ENCODE measurements at regions not wholly inside any gene's neighbourhood (a gene's known extent, or its start where the extent isn't known, plus 50 kb on each side); places are given as distances from the start of the nearest gene placed in this dataset.

- Histone ChIP-seq H3K27me3 (ENCODE audit: control insufficient read depth in 3 of 3, insufficient read depth in 3 of 3, low read length in 3 of 3) (no peaks in the 10 kb centered on the region), H3K9me3 (ENCODE audit: control insufficient read depth in 2 of 2, insufficient read depth in 1 of 2, low read depth in 1 of 2, low read length in 1 of 2) (no peaks in the 10 kb centered on the region), H3K27ac (ENCODE audit: low read depth in 1 of 3, low read length in 2 of 3) (no peak overlapping the region), H3K36me3 (ENCODE audit: control insufficient read depth in 3 of 3, insufficient read depth in 2 of 3, low read depth in 1 of 3, low read length in 3 of 3) (no peaks in the 10 kb centered on the region), H3K4me1 (ENCODE audit: control insufficient read depth in 3 of 3, insufficient read depth in 2 of 3, low read depth in 1 of 3, low read length in 2 of 3) (no peaks in the 10 kb centered on the region), H3K4me3 (ENCODE audit: low read depth in 1 of 3, low read length in 3 of 3) (no peak overlapping the region)
- no peak for DNase-seq
- no peak for FAIRE-seq
- 56 to 65% (median 61%) methylated on average over 4 of the region's 4 CpGs for WGBS, 3 donors
These were observed 1082.8 kb upstream of the RBFOX1 start for GRCh38 chr16:6249863-6250262.

DNA sequence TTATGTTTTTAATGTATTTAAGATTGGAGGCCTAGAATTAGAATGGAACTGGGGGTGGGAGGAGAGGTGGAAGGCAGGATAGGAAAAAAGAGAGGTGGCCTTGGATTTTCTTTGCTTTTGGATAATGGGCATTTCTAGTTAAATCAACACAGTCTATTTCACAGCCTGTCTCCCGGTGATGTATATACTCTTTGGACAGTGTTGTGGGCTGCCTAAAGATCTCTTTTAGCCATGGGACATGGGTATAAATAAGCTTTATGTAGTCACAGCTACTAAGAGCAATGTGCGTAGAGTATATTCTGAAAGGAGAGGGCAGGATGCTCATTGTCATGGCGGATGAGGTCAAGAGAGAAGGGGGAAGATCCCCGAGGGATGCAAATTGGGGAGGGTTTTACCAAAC is 1084.4 kb upstream of the RBFOX1 start:
- FAIRE-seq (no peak), DNase-seq (no peak)
- Histone ChIP-seq H3K9me3 (ENCODE audit: control insufficient read depth in 2 of 2, insufficient read depth in 1 of 2, low read depth in 1 of 2, low read length in 1 of 2) (no peaks in the 10 kb centered on the region), H3K4me3 (ENCODE audit: low read depth in 1 of 3, low read length in 3 of 3) (no peak overlapping the region), H3K4me1 (ENCODE audit: control insufficient read depth in 3 of 3, insufficient read depth in 2 of 3, low read depth in 1 of 3, low read length in 2 of 3) (no peaks in the 10 kb centered on the region), H3K27ac (ENCODE audit: low read depth in 1 of 3, low read length in 2 of 3) (no peak overlapping the region), H3K27me3 (ENCODE audit: control insufficient read depth in 3 of 3, insufficient read depth in 3 of 3, low read length in 3 of 3) (no peaks in the 10 kb centered on the region), H3K36me3 (ENCODE audit: control insufficient read depth in 3 of 3, insufficient read depth in 2 of 3, low read depth in 1 of 3, low read length in 3 of 3) (no peaks in the 10 kb centered on the region)
- 74 to 86% (median 79%) methylated on average over 4 of the region's 4 CpGs for WGBS, 3 donors

GRCh38 chr16:6247775-6248174 is 1084.9 kb upstream of the RBFOX1 start:
- Histone ChIP-seq H3K4me1 (ENCODE audit: control insufficient read depth in 3 of 3, insufficient read depth in 2 of 3, low read depth in 1 of 3, low read length in 2 of 3) (no peaks in the 10 kb centered on the region), H3K27me3 (ENCODE audit: control insufficient read depth in 3 of 3, insufficient read depth in 3 of 3, low read length in 3 of 3) (no peaks in the 10 kb centered on the region), H3K27ac (ENCODE audit: low read depth in 1 of 3, low read length in 2 of 3) (no peak overlapping the region), H3K9me3 (ENCODE audit: control insufficient read depth in 2 of 2, insufficient read depth in 1 of 2, low read depth in 1 of 2, low read length in 1 of 2) (no peaks in the 10 kb centered on the region), H3K36me3 (ENCODE audit: control insufficient read depth in 3 of 3, insufficient read depth in 2 of 3, low read depth in 1 of 3, low read length in 3 of 3) (no peaks in the 10 kb centered on the region), H3K4me3 (ENCODE audit: low read depth in 1 of 3, low read length in 3 of 3) (no peak overlapping the region)
- FAIRE-seq (no peak), DNase-seq (no peak)
- 89 to 95% (median 94%) methylated on average over 4 of the region's 4 CpGs for WGBS, 3 donors

GRCh38 chr16:6247150-6247549 is 1085.5 kb upstream of the RBFOX1 start:
- DNase-seq (no peak), FAIRE-seq (no peak)
- Histone ChIP-seq H3K36me3 (ENCODE audit: control insufficient read depth in 3 of 3, insufficient read depth in 2 of 3, low read depth in 1 of 3, low read length in 3 of 3) (no peaks in the 10 kb centered on the region), H3K4me3 (ENCODE audit: low read depth in 1 of 3, low read length in 3 of 3) (no peak overlapping the region), H3K27me3 (ENCODE audit: control insufficient read depth in 3 of 3, insufficient read depth in 3 of 3, low read length in 3 of 3) (no peaks in the 10 kb centered on the region), H3K4me1 (ENCODE audit: control insufficient read depth in 3 of 3, insufficient read depth in 2 of 3, low read depth in 1 of 3, low read length in 2 of 3) (no peaks in the 10 kb centered on the region), H3K27ac (ENCODE audit: low read depth in 1 of 3, low read length in 2 of 3) (no peak overlapping the region), H3K9me3 (ENCODE audit: control insufficient read depth in 2 of 2, insufficient read depth in 1 of 2, low read depth in 1 of 2, low read length in 1 of 2) (no peaks in the 10 kb centered on the region)
- WGBS, 3 donors, result 51 to 71% (median 53%) methylated on average over 3 of the region's 3 CpGs

GRCh38 chr16:6246266-6246665 is 1086.4 kb upstream of the RBFOX1 start:
- FAIRE-seq (no peak), DNase-seq (no peak)
- Histone ChIP-seq H3K27ac (ENCODE audit: low read depth in 1 of 3, low read length in 2 of 3) (no peak overlapping the region), H3K4me3 (ENCODE audit: low read depth in 1 of 3, low read length in 3 of 3) (no peak overlapping the region), H3K36me3 (ENCODE audit: control insufficient read depth in 3 of 3, insufficient read depth in 2 of 3, low read depth in 1 of 3, low read length in 3 of 3) (no peaks in the 10 kb centered on the region), H3K9me3 (ENCODE audit: control insufficient read depth in 2 of 2, insufficient read depth in 1 of 2, low read depth in 1 of 2, low read length in 1 of 2) (no peaks in the 10 kb centered on the region), H3K27me3 (ENCODE audit: control insufficient read depth in 3 of 3, insufficient read depth in 3 of 3, low read length in 3 of 3) (no peaks in the 10 kb centered on the region), H3K4me1 (ENCODE audit: control insufficient read depth in 3 of 3, insufficient read depth in 2 of 3, low read depth in 1 of 3, low read length in 2 of 3) (no peaks in the 10 kb centered on the region)

GRCh38 chr16:6232056-6232455 is 1100.6 kb upstream of the RBFOX1 start:
- FAIRE-seq (no peak), DNase-seq (no peak)
- Histone ChIP-seq H3K4me1 (ENCODE audit: control insufficient read depth in 3 of 3, insufficient read depth in 2 of 3, low read depth in 1 of 3, low read length in 2 of 3) (no peaks in the 10 kb centered on the region), H3K27me3 (ENCODE audit: control insufficient read depth in 3 of 3, insufficient read depth in 3 of 3, low read length in 3 of 3) (no peaks in the 10 kb centered on the region), H3K4me3 (ENCODE audit: low read depth in 1 of 3, low read length in 3 of 3) (no peak overlapping the region), H3K27ac (ENCODE audit: low read depth in 1 of 3, low read length in 2 of 3) (no peak overlapping the region), H3K36me3 (ENCODE audit: control insufficient read depth in 3 of 3, insufficient read depth in 2 of 3, low read depth in 1 of 3, low read length in 3 of 3) (no peaks in the 10 kb centered on the region), H3K9me3 (ENCODE audit: control insufficient read depth in 2 of 2, insufficient read depth in 1 of 2, low read depth in 1 of 2, low read length in 1 of 2) (no peaks in the 10 kb centered on the region)
- WGBS, 3 donors, result 67 to 83% (median 69%) methylated on average over 4 of the region's 4 CpGs

GRCh38 chr16:6231398-6231797 is 1101.2 kb upstream of the RBFOX1 start:
- no peaks in the 10 kb centered on the region for H3K4me1 ChIP-seq (ENCODE audit: control insufficient read depth in 3 of 3, insufficient read depth in 2 of 3, low read depth in 1 of 3, low read length in 2 of 3)
- H3K4me3 ChIP-seq (ENCODE audit: low read depth in 1 of 3, low read length in 3 of 3), result no peak overlapping the region
- FAIRE-seq (no peak), DNase-seq (no peak)
- WGBS, 3 donors, result 84 to 95% (median 91%) methylated on average over 1 of the region's 1 CpG
- H3K9me3 ChIP-seq (ENCODE audit: control insufficient read depth in 2 of 2, insufficient read depth in 1 of 2, low read depth in 1 of 2, low read length in 1 of 2), result no peaks in the 10 kb centered on the region
- no peaks in the 10 kb centered on the region for H3K36me3 ChIP-seq (ENCODE audit: control insufficient read depth in 3 of 3, insufficient read depth in 2 of 3, low read depth in 1 of 3, low read length in 3 of 3)
- no peaks in the 10 kb centered on the region for H3K27me3 ChIP-seq (ENCODE audit: control insufficient read depth in 3 of 3, insufficient read depth in 3 of 3, low read length in 3 of 3)
- H3K27ac ChIP-seq (ENCODE audit: low read depth in 1 of 3, low read length in 2 of 3), result no peak overlapping the region

DNA sequence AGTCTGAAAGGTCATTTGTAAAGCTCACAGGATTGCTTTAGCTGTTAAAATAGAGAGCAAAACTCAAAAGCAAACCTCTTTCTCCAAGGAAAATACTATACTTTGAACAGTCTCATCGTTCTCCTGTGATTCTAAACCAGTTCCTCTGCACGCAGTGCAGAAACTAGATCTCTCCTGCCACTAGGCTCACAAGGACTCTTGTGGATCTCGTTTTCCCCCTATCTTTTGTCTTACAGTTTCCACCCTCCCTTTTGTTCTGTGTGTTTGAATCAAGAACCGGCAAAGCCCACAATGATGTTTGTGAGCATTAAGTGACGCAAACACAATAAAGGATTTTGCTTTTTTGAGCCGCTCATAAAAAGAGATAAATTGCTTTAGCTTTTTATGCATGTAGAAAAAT is 1103.5 kb upstream of the RBFOX1 start:
- FAIRE-seq, result no peak
- H3K4me3 ChIP-seq (ENCODE audit: low read depth in 1 of 3, low read length in 3 of 3), result no peak overlapping the region
- no peaks in the 10 kb centered on the region for H3K36me3 ChIP-seq (ENCODE audit: control insufficient read depth in 3 of 3, insufficient read depth in 2 of 3, low read depth in 1 of 3, low read length in 3 of 3)
- H3K27ac ChIP-seq (ENCODE audit: low read depth in 1 of 3, low read length in 2 of 3), result no peak overlapping the region
- no peak for DNase-seq
- 53 to 83% (median 74%) methylated on average over 6 of the region's 6 CpGs for WGBS, 3 donors
- no peaks in the 10 kb centered on the region for H3K9me3 ChIP-seq (ENCODE audit: control insufficient read depth in 2 of 2, insufficient read depth in 1 of 2, low read depth in 1 of 2, low read length in 1 of 2)
- H3K27me3 ChIP-seq (ENCODE audit: control insufficient read depth in 3 of 3, insufficient read depth in 3 of 3, low read length in 3 of 3), result no peaks in the 10 kb centered on the region
- no peaks in the 10 kb centered on the region for H3K4me1 ChIP-seq (ENCODE audit: control insufficient read depth in 3 of 3, insufficient read depth in 2 of 3, low read depth in 1 of 3, low read length in 2 of 3)

DNA sequence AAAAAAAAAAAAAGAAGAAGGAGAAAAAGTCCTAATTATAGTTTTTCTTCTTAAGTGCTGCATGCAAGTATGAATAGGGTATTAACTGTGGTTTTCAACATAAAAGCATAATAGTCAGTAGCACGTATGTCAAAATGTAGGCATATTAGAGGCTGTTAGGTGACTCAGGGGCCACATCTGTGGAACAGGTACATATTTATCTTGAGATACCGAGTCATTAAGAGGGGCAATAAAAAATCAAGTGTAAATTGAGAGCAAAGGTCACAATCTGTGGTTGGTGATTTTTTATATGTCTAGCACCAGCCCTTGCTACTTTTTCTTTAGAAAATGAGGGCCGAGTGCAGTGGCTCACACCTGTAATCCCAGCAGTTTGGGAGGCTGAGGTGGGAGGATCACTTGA is 1113.8 kb upstream of the RBFOX1 start:
- FAIRE-seq (peak; percentile 26), DNase-seq (peak; percentile 52 to 89)
- Histone ChIP-seq H3K9me3 (ENCODE audit: control insufficient read depth in 2 of 2, insufficient read depth in 1 of 2, low read depth in 1 of 2, low read length in 1 of 2) (no peaks in the 10 kb centered on the region), H3K27me3 (ENCODE audit: control insufficient read depth in 3 of 3, insufficient read depth in 3 of 3, low read length in 3 of 3) (no peaks in the 10 kb centered on the region), H3K36me3 (ENCODE audit: control insufficient read depth in 3 of 3, insufficient read depth in 2 of 3, low read depth in 1 of 3, low read length in 3 of 3) (no peaks in the 10 kb centered on the region), H3K4me3 (ENCODE audit: low read depth in 1 of 3, low read length in 3 of 3) (no peak overlapping the region), H3K27ac (ENCODE audit: low read depth in 1 of 3, low read length in 2 of 3) (peak overlapping the region in 1 of 3 donors; percentile 8), H3K4me1 (ENCODE audit: control insufficient read depth in 3 of 3, insufficient read depth in 2 of 3, low read depth in 1 of 3, low read length in 2 of 3) (peaks cover 0 to 2% (median 0%) of the 10 kb centered on the region in 3 donors)
- 8 to 32% (median 20%) methylated on average over 3 of the region's 3 CpGs for WGBS, 3 donors

Measured in small intestine (tissue), 7 donors.